Mucosa of descending colon (tissue), 3 donors: ENCODE measurements at regions not wholly inside any gene's neighbourhood (a gene's known extent, or its start where the extent isn't known, plus 50 kb on each side); places are given as distances from the start of the nearest gene placed in this dataset.

Source experiments
- ATAC-seq: fragments of 200-7000 bp; cut with Tn5 transposase; one replicate; pipeline ENCODE4 v1.9.1; 2020; ENCODE audit warnings: mild to moderate bottlenecking, moderate library complexity
- DNase-seq, 3 donors: peaks; one replicate each; pipeline ENCODE4 v3.0.0-alpha.2; 2020
- H3K36me3 ChIP-seq: fragments of 200-600 bp; one replicate; pipeline ENCODE4 v1.8.0; 2021; ENCODE audit warnings: low read depth, mild to moderate bottlenecking
- H3K4me1 ChIP-seq: fragments of 200-600 bp; one replicate; pipeline ENCODE4 v1.8.0; 2021; ENCODE audit warnings: low read depth, mild to moderate bottlenecking
- H3K4me3 ChIP-seq: fragments of 200-600 bp; one replicate; pipeline ENCODE4 v1.8.0; 2021; ENCODE audit warnings: mild to moderate bottlenecking
- H3K9me3 ChIP-seq: fragments of 200-600 bp; one replicate; pipeline ENCODE4 v1.8.0; 2021; ENCODE audit warnings: mild to moderate bottlenecking
- CTCF ChIP-seq: fragments of 200-600 bp; IDR thresholded peaks from one replicate; pipeline ENCODE4 v1.8.0; 2022; ENCODE audit warnings: antibody characterized with exemption, mild to moderate bottlenecking
- intact Hi-C, 2 donors: fragments of 100-400 bp; cut with DNase I in 1 of 2; cut with micrococcal nuclease in 1 of 2; formaldehyde crosslinking; loops; one replicate each; pipeline versions ENCODE4 v1.11.0 to v1.11.1; 2022; cut with DNase I, micrococcal nuclease
- donor health status: DM: no; HTN: no; CAD: no; lungs with moderate emphysema.
- donor health status: DM: no; HTN: no; CAD: no.
- donor health status: DM: no; HTN: yes; CAD: no.

GRCh38 chr10:129394518-129395328 lies 72.3 kb upstream of the MGMT start:
- ATAC-seq (no peak), DNase-seq (no peak)
- Histone ChIP-seq H3K4me1 (no peaks in the 10 kb centered on the region), H3K36me3 (no peaks in the 10 kb centered on the region), H3K9me3 (no peaks in the 10 kb centered on the region), H3K4me3 (no peak overlapping the region)
- no peak for TF ChIP-seq CTCF
- intact Hi-C loops, result no loop called here

GRCh38 chr10:129396021-129396722 lies 70.9 kb upstream of the MGMT start:
- no peaks in the 10 kb centered on the region for H3K4me1 ChIP-seq
- intact Hi-C loops, result no loop called here
- H3K9me3 ChIP-seq, result no peaks in the 10 kb centered on the region
- H3K4me3 ChIP-seq, result no peak overlapping the region
- DNase-seq (no peak), ATAC-seq (no peak)
- no peak for TF ChIP-seq CTCF
- no peaks in the 10 kb centered on the region for H3K36me3 ChIP-seq

GRCh38 chr10:129397198-129397974 lies 69.7 kb upstream of the MGMT start:
- Histone ChIP-seq H3K36me3 (no peaks in the 10 kb centered on the region), H3K4me3 (no peak overlapping the region), H3K4me1 (no peaks in the 10 kb centered on the region), H3K9me3 (no peaks in the 10 kb centered on the region)
- intact Hi-C loops, result no loop called here
- no peak for ATAC-seq
- no peak for DNase-seq
- no peak for TF ChIP-seq CTCF

GRCh38 chr10:129398711-129399141 lies 68.3 kb upstream of the MGMT start:
- no peaks in the 10 kb centered on the region for H3K9me3 ChIP-seq

More at GRCh38 chr10:129398711-129399141, 68.3 kb upstream of the MGMT start:
- no peaks in the 10 kb centered on the region for H3K36me3 ChIP-seq
- DNase-seq (no peak), ATAC-seq (no peak)
- no peak for TF ChIP-seq CTCF
- no peaks in the 10 kb centered on the region for H3K4me1 ChIP-seq
- no peak overlapping the region for H3K4me3 ChIP-seq
- intact Hi-C loops, result no loop called here
